Spleen (tissue), 7 donors: ENCODE measurements at regions not wholly inside any gene's neighbourhood (a gene's known extent, or its start where the extent isn't known, plus 50 kb on each side); places are given as distances from the start of the nearest gene placed in this dataset.

Source experiments
- POLR2AphosphoS5 ChIP-seq, 3 donors: sonication (generic); formaldehyde crosslinking; IDR thresholded peaks; one replicate each; pipeline ENCODE4 v1.5.1; 2017; ENCODE audit warnings: antibody characterized with exemption in 3 of 3
- TF ChIP-seq, protein P1 (sequence below), 11 experiments: fragments of 200-600 bp in 7 of 11; fragments of 450-650 bp in 4 of 11; sonication (generic) in 4 of 11; IDR thresholded peaks in 8 of 11; conservative IDR thresholded peaks in 3 of 11; 1 replicate in 7 of 11; 2 replicates in 4 of 11; pipeline versions ENCODE4 v1.4.0 to v1.8.0; 2016 to 2021; ENCODE audit warnings: antibody characterized with exemption in 11 of 11, inconsistent platforms in 4 of 11, mild to moderate bottlenecking in 1 of 11
- donor health status: DM: no; HTN: no; CAD: no; lungs with moderate emphysema.
- donor health status: DM: no; HTN: no; CAD: no.
- donor health status: DM: no; HTN: no; CAD: no.

- TF ChIP-seq POLR2AphosphoS5 (IDR thresholded peaks at IDR 0.05): no peak
- TF ChIP-seq, protein P1, sequence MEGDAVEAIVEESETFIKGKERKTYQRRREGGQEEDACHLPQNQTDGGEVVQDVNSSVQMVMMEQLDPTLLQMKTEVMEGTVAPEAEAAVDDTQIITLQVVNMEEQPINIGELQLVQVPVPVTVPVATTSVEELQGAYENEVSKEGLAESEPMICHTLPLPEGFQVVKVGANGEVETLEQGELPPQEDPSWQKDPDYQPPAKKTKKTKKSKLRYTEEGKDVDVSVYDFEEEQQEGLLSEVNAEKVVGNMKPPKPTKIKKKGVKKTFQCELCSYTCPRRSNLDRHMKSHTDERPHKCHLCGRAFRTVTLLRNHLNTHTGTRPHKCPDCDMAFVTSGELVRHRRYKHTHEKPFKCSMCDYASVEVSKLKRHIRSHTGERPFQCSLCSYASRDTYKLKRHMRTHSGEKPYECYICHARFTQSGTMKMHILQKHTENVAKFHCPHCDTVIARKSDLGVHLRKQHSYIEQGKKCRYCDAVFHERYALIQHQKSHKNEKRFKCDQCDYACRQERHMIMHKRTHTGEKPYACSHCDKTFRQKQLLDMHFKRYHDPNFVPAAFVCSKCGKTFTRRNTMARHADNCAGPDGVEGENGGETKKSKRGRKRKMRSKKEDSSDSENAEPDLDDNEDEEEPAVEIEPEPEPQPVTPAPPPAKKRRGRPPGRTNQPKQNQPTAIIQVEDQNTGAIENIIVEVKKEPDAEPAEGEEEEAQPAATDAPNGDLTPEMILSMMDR (IDR thresholded peaks at IDR 0.05 in 8 of 11, conservative IDR thresholded peaks at IDR 0.05 in 3 of 11): no peak
Observed at GRCh38 chr6:145258122-145258521, 477.2 kb downstream of the EPM2A start.
